ENCODE measurements at regions not wholly inside any gene's neighbourhood (a gene's known extent, or its start where the extent isn't known, plus 50 kb on each side); places are given as distances from the start of the nearest gene placed in this dataset.

DNA sequence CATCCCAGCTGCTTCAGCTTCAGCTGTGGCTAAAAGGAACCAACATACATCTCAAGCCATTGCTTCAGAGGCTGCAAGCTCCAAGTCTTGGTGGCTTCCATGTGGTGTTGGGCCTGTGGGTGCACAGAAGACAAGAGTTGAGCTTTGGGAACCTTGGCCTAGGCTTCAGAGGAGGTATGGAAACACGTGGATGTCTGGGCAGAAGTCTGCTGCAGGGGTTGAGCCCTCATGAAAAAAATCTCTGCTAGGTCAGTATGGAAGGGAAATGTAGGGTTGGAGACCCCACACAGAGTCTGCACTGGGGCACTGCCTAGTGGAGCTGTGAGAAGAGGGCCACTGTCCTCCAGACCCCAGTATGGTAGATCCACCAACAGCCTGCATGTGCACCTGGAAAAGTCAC, 279.3 kb downstream of the MZT1 start:
- TF ChIP-seq CTCF (IDR thresholded peaks at IDR 0.05; ENCODE audit: low read depth, low read length) = no peak
- no peak for TF ChIP-seq POLR2A (IDR thresholded peaks at IDR 0.05; ENCODE audit: extremely low read depth, insufficient read length)
- TF ChIP-seq MYC (IDR thresholded peaks at IDR 0.05; ENCODE audit: low read depth, low read length) = no peak
- no peak for TF ChIP-seq MAX (IDR thresholded peaks at IDR 0.05; ENCODE audit: low read depth, low read length)
